ENCODE measurements at regions not wholly inside any gene's neighbourhood (a gene's known extent, or its start where the extent isn't known, plus 50 kb on each side); places are given as distances from the start of the nearest gene placed in this dataset.

- TF ChIP-seq CTCF (IDR thresholded peaks at IDR 0.05; ENCODE audit: low read depth, low read length): no peak
- TF ChIP-seq POLR2A (IDR thresholded peaks at IDR 0.05; ENCODE audit: extremely low read depth, insufficient read length): no peak
Observed at GRCh38 chr7:46245586-46246111, 324.6 kb upstream of the IGFBP3 start.
